ENCODE measurements at regions not wholly inside any gene's neighbourhood (a gene's known extent, or its start where the extent isn't known, plus 50 kb on each side); places are given as distances from the start of the nearest gene placed in this dataset.

GRCh38 chr18:72922895-72923294, 55.1 kb upstream of the NETO1 start:
- TF ChIP-seq CTCF (conservative IDR thresholded peaks at IDR 0.05), result no peak
- H3K27ac ChIP-seq, result no peak overlapping the region
